Tibial artery (tissue), 4 donors: ENCODE measurements at regions not wholly inside any gene's neighbourhood (a gene's known extent, or its start where the extent isn't known, plus 50 kb on each side); places are given as distances from the start of the nearest gene placed in this dataset.
"Not testable (repeated sequence)": the region's sequence is repeated elsewhere in the genome, so short reads cannot be mapped to it uniquely, and the experiment has no call there.

Experiments
- DNase-seq, 2 donors: peaks; one replicate each; pipeline ENCODE4 v3.0.0-alpha.2; 2019
- H3K27ac ChIP-seq, 2 donors: fragments of 200-600 bp; sonication (generic) in 1 of 2; 1 replicate in 1 of 2; 2 replicates in 1 of 2; pipeline ENCODE4 v1.5.1; 2018 to 2019; ENCODE audit warnings: mild to moderate bottlenecking in 1 of 2
- H3K27me3 ChIP-seq, 2 donors: fragments of 200-600 bp; sonication (generic) in 1 of 2; one replicate each; pipeline versions ENCODE4 v1.5.1 to v1.6.0; 2016 to 2019
- H3K36me3 ChIP-seq, 3 donors: fragments of 200-600 bp; sonication (generic) in 2 of 3; one replicate each; pipeline ENCODE4 v1.5.1; 2016 to 2019; ENCODE audit warnings: mild to moderate bottlenecking in 2 of 3
- H3K4me1 ChIP-seq, 4 donors: fragments of 200-600 bp; sonication (generic) in 2 of 4; 1 replicate in 3 of 4; 2 replicates in 1 of 4; pipeline ENCODE4 v1.5.1; 2016 to 2019
- H3K4me3 ChIP-seq, 2 donors: fragments of 200-600 bp; sonication (generic) in 1 of 2; 1 replicate in 1 of 2; 2 replicates in 1 of 2; pipeline ENCODE4 v1.5.1; 2018 to 2019; ENCODE audit warnings: mild to moderate bottlenecking in 2 of 2
- H3K9me3 ChIP-seq, 3 donors: fragments of 200-600 bp; sonication (generic) in 1 of 3; one replicate each; pipeline ENCODE4 v1.5.1; 2016 to 2019
- CTCF ChIP-seq, 2 experiments: fragments of 200-600 bp in 1 of 2; fragments of 450-650 bp in 1 of 2; IDR thresholded peaks; one replicate each; pipeline ENCODE4 v1.5.1; 2017 to 2019; ENCODE audit warnings: antibody characterized with exemption in 2 of 2, mild to moderate bottlenecking in 1 of 2, moderate library complexity in 1 of 2
- intact Hi-C: fragments of 100-400 bp; cut with DNase I; formaldehyde crosslinking; loops from one replicate; pipeline ENCODE4 v1.15.0; 2023; ENCODE audit warnings: low total_unique reads

GRCh38 chr4:120261117-120261516 is 194.5 kb upstream of the MAD2L1 start:
- no peaks in the 10 kb centered on the region for H3K27me3 ChIP-seq
- TF ChIP-seq CTCF (IDR thresholded peaks at IDR 0.05): no peak
- no peak overlapping the region for H3K27ac ChIP-seq
- DNase-seq: no peak
- no peaks in the 10 kb centered on the region for H3K9me3 ChIP-seq
- intact Hi-C loops: no loop called here
- no peak overlapping the region for H3K4me3 ChIP-seq
- no peaks in the 10 kb centered on the region for H3K4me1 ChIP-seq
- no peaks in the 10 kb centered on the region for H3K36me3 ChIP-seq

GRCh38 chr4:120256112-120256775 is 189.6 kb upstream of the MAD2L1 start:
- DNase-seq, H3K4me1 ChIP-seq, H3K27ac ChIP-seq, H3K36me3 ChIP-seq, H3K9me3 ChIP-seq, H3K4me3 ChIP-seq, intact Hi-C loops, H3K27me3 ChIP-seq: not testable (repeated sequence)

GRCh38 chr4:120238277-120238973 is 171.8 kb upstream of the MAD2L1 start:
- no peak for TF ChIP-seq CTCF (IDR thresholded peaks at IDR 0.05)
- DNase-seq: no peak
- no peak overlapping the region for H3K4me3 ChIP-seq
- peaks cover 0 to 9% (median 0%) of the 10 kb centered on the region in 4 donors for H3K4me1 ChIP-seq
- no peaks in the 10 kb centered on the region for H3K27me3 ChIP-seq
- intact Hi-C loops: no loop called here
- no peaks in the 10 kb centered on the region for H3K36me3 ChIP-seq
- no peaks in the 10 kb centered on the region for H3K9me3 ChIP-seq
- no peak overlapping the region for H3K27ac ChIP-seq

GRCh38 chr4:120236873-120237272 is 170.2 kb upstream of the MAD2L1 start:
- intact Hi-C loops: no loop called here
- H3K4me1 ChIP-seq: no peaks in the 10 kb centered on the region
- no peak for TF ChIP-seq CTCF (IDR thresholded peaks at IDR 0.05)

GRCh38 chr4:120232050-120232449 is 165.4 kb upstream of the MAD2L1 start:
- DNase-seq: no peak
- H3K9me3 ChIP-seq: no peaks in the 10 kb centered on the region
- intact Hi-C loops: no loop called here
- no peak for TF ChIP-seq CTCF (IDR thresholded peaks at IDR 0.05)
- H3K36me3 ChIP-seq: no peaks in the 10 kb centered on the region
- H3K27me3 ChIP-seq: no peaks in the 10 kb centered on the region
- H3K4me1 ChIP-seq: no peaks in the 10 kb centered on the region
- H3K4me3 ChIP-seq: no peak overlapping the region
- no peak overlapping the region for H3K27ac ChIP-seq

More at GRCh38 chr4:120236873-120237272, 170.2 kb upstream of the MAD2L1 start:
- H3K4me3 ChIP-seq: no peak overlapping the region
- H3K27me3 ChIP-seq: no peaks in the 10 kb centered on the region
- no peaks in the 10 kb centered on the region for H3K9me3 ChIP-seq
- DNase-seq: no peak
- no peaks in the 10 kb centered on the region for H3K36me3 ChIP-seq
- H3K27ac ChIP-seq: no peak overlapping the region

- H3K9me3 ChIP-seq: no peaks in the 10 kb centered on the region
- no peak for DNase-seq
- no peaks in the 10 kb centered on the region for H3K4me1 ChIP-seq
- H3K27me3 ChIP-seq: no peaks in the 10 kb centered on the region
- H3K27ac ChIP-seq: no peak overlapping the region
- H3K4me3 ChIP-seq: no peak overlapping the region
- intact Hi-C loops: no loop called here
- TF ChIP-seq CTCF (IDR thresholded peaks at IDR 0.05): no peak
- no peaks in the 10 kb centered on the region for H3K36me3 ChIP-seq
These were observed 161.4 kb upstream of the MAD2L1 start for GRCh38 chr4:120228086-120228485.
